Mammary epithelial cell (primary cell): ENCODE measurements at regions not wholly inside any gene's neighbourhood (a gene's known extent, or its start where the extent isn't known, plus 50 kb on each side); places are given as distances from the start of the nearest gene placed in this dataset.

Experiments used
- CTCF ChIP-seq, 2 donors: IDR thresholded peaks in 1 of 2; conservative IDR thresholded peaks in 1 of 2; 2 replicates each; pipeline ENCODE4 v1.5.1; 2011 to 2012; ENCODE audit warnings: inconsistent platforms in 2 of 2, low read length in 2 of 2, mild to moderate bottlenecking in 2 of 2, control low read depth in 1 of 2, low read depth in 1 of 2; ENCODE audit not compliant: insufficient read depth in 1 of 2; ENCODE audit errors: extremely low read depth in 1 of 2
- EZH2 ChIP-seq: IDR thresholded peaks from 2 replicates; pipeline ENCODE4 v1.6.1; 2012; ENCODE audit warnings: low read length, inconsistent platforms, borderline replicate concordance

GRCh38 chr2:187148059-187148714, 299.2 kb upstream of the ZSWIM2 start:
- TF ChIP-seq CTCF (conservative IDR thresholded peaks at IDR 0.05 in 1 of 2, IDR thresholded peaks at IDR 0.05 in 1 of 2; ENCODE audit: extremely low read depth in 1 of 2, insufficient read depth in 1 of 2, low read depth in 1 of 2, low read length in 2 of 2) (no peak), EZH2 (no peak)
